ENCODE measurements at regions not wholly inside any gene's neighbourhood (a gene's known extent, or its start where the extent isn't known, plus 50 kb on each side); places are given as distances from the start of the nearest gene placed in this dataset.
A peak's percentile ranks its signal among the peaks of the same experiment; 100 is the strongest.

GRCh38 chr2:193267496-193268002 lies 1072.8 kb upstream of the TMEFF2 start:
- no peak for DNase-seq (ENCODE audit: low read depth)
- TF ChIP-seq, protein P1, sequence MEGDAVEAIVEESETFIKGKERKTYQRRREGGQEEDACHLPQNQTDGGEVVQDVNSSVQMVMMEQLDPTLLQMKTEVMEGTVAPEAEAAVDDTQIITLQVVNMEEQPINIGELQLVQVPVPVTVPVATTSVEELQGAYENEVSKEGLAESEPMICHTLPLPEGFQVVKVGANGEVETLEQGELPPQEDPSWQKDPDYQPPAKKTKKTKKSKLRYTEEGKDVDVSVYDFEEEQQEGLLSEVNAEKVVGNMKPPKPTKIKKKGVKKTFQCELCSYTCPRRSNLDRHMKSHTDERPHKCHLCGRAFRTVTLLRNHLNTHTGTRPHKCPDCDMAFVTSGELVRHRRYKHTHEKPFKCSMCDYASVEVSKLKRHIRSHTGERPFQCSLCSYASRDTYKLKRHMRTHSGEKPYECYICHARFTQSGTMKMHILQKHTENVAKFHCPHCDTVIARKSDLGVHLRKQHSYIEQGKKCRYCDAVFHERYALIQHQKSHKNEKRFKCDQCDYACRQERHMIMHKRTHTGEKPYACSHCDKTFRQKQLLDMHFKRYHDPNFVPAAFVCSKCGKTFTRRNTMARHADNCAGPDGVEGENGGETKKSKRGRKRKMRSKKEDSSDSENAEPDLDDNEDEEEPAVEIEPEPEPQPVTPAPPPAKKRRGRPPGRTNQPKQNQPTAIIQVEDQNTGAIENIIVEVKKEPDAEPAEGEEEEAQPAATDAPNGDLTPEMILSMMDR (conservative IDR thresholded peaks at IDR 0.05; ENCODE audit: low read depth, low read length), result no peak
- no peak overlapping the region for H3K4me3 ChIP-seq (ENCODE audit: low read depth, low read length)

DNA sequence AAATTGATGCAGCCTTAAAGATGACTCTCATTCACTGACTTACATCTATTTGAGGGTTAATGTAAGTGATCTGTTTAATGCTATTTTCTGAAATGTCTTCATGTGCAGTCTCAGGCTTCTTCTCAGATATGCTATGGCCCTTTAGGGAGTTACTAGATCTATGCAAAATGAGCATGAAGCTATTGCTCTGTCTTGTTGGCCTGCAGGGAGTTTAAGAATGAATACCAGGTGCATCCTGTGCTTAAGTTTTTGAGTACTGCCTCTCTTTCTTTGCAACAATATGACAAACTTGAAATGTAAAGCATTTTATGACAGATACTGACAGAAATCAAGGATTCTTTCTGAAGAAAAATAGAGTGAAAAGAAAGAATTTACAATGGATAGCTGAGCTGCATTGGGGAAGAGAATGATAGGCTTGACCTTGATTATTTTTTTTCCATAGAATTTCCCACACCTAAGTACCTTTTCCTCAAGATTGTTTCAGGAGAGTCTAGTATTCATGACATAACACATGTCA lies 1058.3 kb upstream of the TMEFF2 start:
- no peak overlapping the region for H3K4me3 ChIP-seq (ENCODE audit: low read depth, low read length)
- TF ChIP-seq, protein P1 (conservative IDR thresholded peaks at IDR 0.05; ENCODE audit: low read depth, low read length), result no peak
- DNase-seq (ENCODE audit: low read depth), result no peak

GRCh38 chr2:193251909-193252308 lies 1057.2 kb upstream of the TMEFF2 start:
- TF ChIP-seq, protein P1 (conservative IDR thresholded peaks at IDR 0.05; ENCODE audit: low read depth, low read length), result no peak
- no peak overlapping the region for H3K4me3 ChIP-seq (ENCODE audit: low read depth, low read length)
- DNase-seq (ENCODE audit: low read depth), result no peak

DNA sequence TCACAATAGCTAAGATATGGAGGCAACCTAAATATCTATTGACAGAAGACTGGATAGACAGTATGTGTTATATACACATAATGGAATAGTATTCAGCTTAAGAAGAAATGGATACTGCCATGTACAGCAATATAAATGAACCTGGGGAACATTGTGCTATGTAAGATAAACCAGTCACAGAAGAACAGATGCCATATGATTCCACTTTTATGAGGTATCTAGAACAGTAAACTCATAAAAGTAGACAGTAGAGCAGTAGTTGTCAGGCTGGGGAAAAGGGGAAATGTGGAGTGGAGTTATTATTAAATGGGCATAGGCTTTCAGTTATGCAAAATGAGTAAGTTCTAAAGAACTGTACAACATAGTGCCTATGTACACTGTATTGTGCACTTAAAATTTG lies 1055.7 kb upstream of the TMEFF2 start:
- TF ChIP-seq, protein P1 (conservative IDR thresholded peaks at IDR 0.05; ENCODE audit: low read depth, low read length), result no peak
- DNase-seq (ENCODE audit: low read depth), result no peak
- H3K4me3 ChIP-seq (ENCODE audit: low read depth, low read length), result no peak overlapping the region

GRCh38 chr2:193240752-193241151 lies 1046.0 kb upstream of the TMEFF2 start:
- DNase-seq (ENCODE audit: low read depth), result no peak
- H3K4me3 ChIP-seq (ENCODE audit: low read depth, low read length), result no peak overlapping the region
- TF ChIP-seq, protein P1 (conservative IDR thresholded peaks at IDR 0.05; ENCODE audit: low read depth, low read length), result peak; percentile 62

DNA sequence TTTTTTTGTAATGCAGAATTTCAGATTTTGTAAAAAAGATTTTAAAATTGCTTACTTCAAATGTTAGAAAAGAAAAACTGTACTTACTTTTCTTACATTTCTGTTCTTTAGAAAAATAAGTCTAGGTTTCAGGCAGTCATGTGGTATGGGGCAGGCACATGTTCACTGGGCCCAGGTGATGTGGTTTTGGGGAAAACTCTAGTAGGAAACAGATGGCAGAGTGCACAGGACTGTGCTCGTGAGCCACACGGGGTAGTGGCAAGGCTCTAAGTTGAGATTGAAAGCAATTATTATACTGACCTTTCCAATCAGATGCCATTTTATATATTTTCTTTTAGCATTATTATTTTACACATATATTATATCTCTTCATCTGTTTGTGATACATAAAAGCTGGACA lies 1036.9 kb upstream of the TMEFF2 start:
- no peak overlapping the region for H3K4me3 ChIP-seq (ENCODE audit: low read depth, low read length)
- no peak for DNase-seq (ENCODE audit: low read depth)
- TF ChIP-seq, protein P1 (conservative IDR thresholded peaks at IDR 0.05; ENCODE audit: low read depth, low read length), result no peak

- H3K4me3 ChIP-seq (ENCODE audit: low read depth, low read length), result no peak overlapping the region
- TF ChIP-seq, protein P1 (conservative IDR thresholded peaks at IDR 0.05; ENCODE audit: low read depth, low read length), result no peak
- no peak for DNase-seq (ENCODE audit: low read depth)
Observed at GRCh38 chr2:193228276-193228675, 1033.5 kb upstream of the TMEFF2 start.
